HFFc6 (cell line): ENCODE measurements at regions not wholly inside any gene's neighbourhood (a gene's known extent, or its start where the extent isn't known, plus 50 kb on each side); places are given as distances from the start of the nearest gene placed in this dataset.

Source experiments
- DNase-seq: peaks from one replicate; pipeline ENCODE4 v3.0.0-alpha.2; 2018
- H3K27ac Mint-ChIP-seq: 2 replicates; pipeline ENCODE4 v1.8.0; 2020; ENCODE audit warnings: mild to moderate bottlenecking, mixed read lengths
- H3K27me3 Mint-ChIP-seq: 2 replicates; pipeline ENCODE4 v1.8.0; 2021; ENCODE audit warnings: mild to moderate bottlenecking, moderate library complexity, mixed read lengths; ENCODE audit not compliant: insufficient read depth
- H3K36me3 Mint-ChIP-seq: 2 replicates; pipeline ENCODE4 v1.8.0; 2021; ENCODE audit warnings: low read depth, mixed read lengths
- H3K4me1 Mint-ChIP-seq: 2 replicates; pipeline ENCODE4 v1.8.0; 2020; ENCODE audit warnings: low read depth, mixed read lengths
- H3K4me3 Mint-ChIP-seq: 2 replicates; pipeline ENCODE4 v1.8.0; 2020; ENCODE audit warnings: mild to moderate bottlenecking, moderate library complexity, mixed read lengths
- H3K9me3 Mint-ChIP-seq: 2 replicates; pipeline ENCODE4 v1.8.0; 2020; ENCODE audit warnings: mild to moderate bottlenecking, mixed read lengths
- CTCF ChIP-seq: fragments of 200-600 bp; sonication (generic); IDR thresholded peaks from 2 replicates; pipeline ENCODE4 v1.5.0; 2021; ENCODE audit warnings: antibody characterized with exemption, mild to moderate bottlenecking

DNA sequence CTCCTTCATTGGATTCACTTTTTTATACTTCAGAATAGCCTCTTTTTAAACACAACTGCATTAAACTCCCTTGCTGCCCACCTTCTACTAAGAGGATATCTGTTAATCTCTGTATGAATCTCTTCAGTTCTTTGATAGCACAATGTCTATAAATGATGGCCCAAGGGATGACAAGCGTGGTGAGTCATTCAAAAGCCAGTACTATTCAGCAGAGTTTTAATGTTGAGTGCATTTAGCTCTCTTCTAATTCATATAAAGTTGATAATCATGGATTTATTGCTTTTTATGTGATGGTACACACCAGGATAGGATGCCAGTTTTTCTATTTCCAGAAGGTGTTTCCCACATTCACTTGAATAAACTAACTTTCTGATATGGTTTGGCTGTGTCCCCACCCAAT, 57.4 kb upstream of the HECTD2 start:
- H3K4me3 Mint-ChIP-seq = no peak overlapping the region
- TF ChIP-seq CTCF = no peak
- no peak for DNase-seq
- H3K36me3 Mint-ChIP-seq = no peaks in the 10 kb centered on the region
- H3K4me1 Mint-ChIP-seq = peaks cover 57% of the 10 kb centered on the region
- no peaks in the 10 kb centered on the region for H3K9me3 Mint-ChIP-seq
- no peaks in the 10 kb centered on the region; the same call in 1 of the 2 replicates for H3K27me3 Mint-ChIP-seq
- no peak overlapping the region for H3K27ac Mint-ChIP-seq

GRCh38 chr10:91354166-91355075, 55.7 kb upstream of the HECTD2 start:
- Mint-ChIP-seq H3K4me3 (no peak overlapping the region), H3K36me3 (peaks cover 2% of the 10 kb centered on the region; the same call in 1 of the 2 replicates), H3K27me3 (peaks cover 4% of the 10 kb centered on the region), H3K4me1 (peaks cover 41% of the 10 kb centered on the region), H3K9me3 (no peaks in the 10 kb centered on the region), H3K27ac (no peak overlapping the region)
- TF ChIP-seq CTCF = no peak
- no peak for DNase-seq

GRCh38 chr10:91355998-91356397, 54.1 kb upstream of the HECTD2 start:
- no peaks in the 10 kb centered on the region for H3K9me3 Mint-ChIP-seq
- H3K36me3 Mint-ChIP-seq = peaks cover 4% of the 10 kb centered on the region; the same call in 1 of the 2 replicates
- DNase-seq = no peak
- no peak overlapping the region for H3K27ac Mint-ChIP-seq
- no peak for TF ChIP-seq CTCF
- peaks cover 36% of the 10 kb centered on the region for H3K4me1 Mint-ChIP-seq
- H3K4me3 Mint-ChIP-seq = no peak overlapping the region
- peaks cover 7% of the 10 kb centered on the region for H3K27me3 Mint-ChIP-seq

DNA sequence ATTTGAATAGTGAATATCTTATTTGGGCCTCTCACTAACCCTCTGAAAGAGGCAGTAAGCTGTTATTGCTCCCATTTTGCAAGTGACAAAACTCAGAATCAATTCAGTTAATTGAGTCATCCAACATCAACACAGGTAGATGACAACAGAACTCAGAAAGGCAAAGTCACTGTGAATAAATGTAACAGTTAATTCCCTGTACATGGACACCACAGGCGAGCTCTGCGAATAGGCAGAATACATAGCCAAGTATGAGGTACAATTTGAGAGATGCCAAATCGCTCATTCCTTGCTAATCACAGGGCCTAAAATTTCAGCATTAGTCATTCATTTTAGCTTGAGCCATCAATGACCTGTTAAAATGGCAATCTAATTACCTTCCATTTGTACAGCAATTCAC, 52.6 kb upstream of the HECTD2 start:
- Mint-ChIP-seq H3K27me3 (peaks cover 14% of the 10 kb centered on the region), H3K4me3 (no peak overlapping the region), H3K4me1 (peaks cover 26% of the 10 kb centered on the region), H3K9me3 (peaks cover 5% of the 10 kb centered on the region), H3K36me3 (peaks cover 17% of the 10 kb centered on the region), H3K27ac (no peak overlapping the region)
- no peak for TF ChIP-seq CTCF
- no peak for DNase-seq
